ENCODE measurements at regions not wholly inside any gene's neighbourhood (a gene's known extent, or its start where the extent isn't known, plus 50 kb on each side); places are given as distances from the start of the nearest gene placed in this dataset.

DNA sequence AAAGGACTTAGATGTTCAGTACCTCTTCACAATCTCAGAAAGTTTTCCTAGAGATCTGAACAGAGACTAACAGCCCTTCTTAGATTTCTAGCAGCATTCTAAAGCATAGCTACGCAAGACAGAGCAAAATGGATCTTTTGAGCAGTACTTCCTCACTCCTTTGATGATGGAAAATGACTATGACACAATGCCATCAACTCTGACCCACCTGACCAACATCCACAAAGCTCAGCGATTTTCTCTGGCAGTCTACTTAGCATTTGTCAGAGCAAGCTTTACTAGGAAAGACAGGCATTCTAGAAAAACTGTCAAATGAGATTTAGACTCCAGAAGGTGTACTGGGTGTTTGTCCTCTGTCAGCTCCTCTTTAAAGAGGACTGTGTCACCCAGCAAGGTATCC, 180.9 kb upstream of the ACVR2A start:
- CTCF ChIA-PET, result no interaction called here
- intact Hi-C loops (cut with micrococcal nuclease; ENCODE audit: unreplicated experiment), result no loop called here
- DNase-seq (ENCODE audit: low spot score), result no peak
- Histone ChIP-seq H3K27me3 (replicated peaks; ENCODE audit: insufficient read depth, low read depth, low read length, poor library complexity) (no peaks in the 10 kb centered on the region), H3K9me3 (ENCODE audit: low read depth, low read length, poor library complexity, severe bottlenecking) (no peaks in the 10 kb centered on the region), H3K4me1 (ENCODE audit: insufficient read depth, low read length, poor library complexity, severe bottlenecking) (peaks cover 3% of the 10 kb centered on the region), H3K27ac (ENCODE audit: low read depth, low read length, poor library complexity, severe bottlenecking) (no peak overlapping the region), H3K36me3 (ENCODE audit: insufficient read depth, low read length, poor library complexity, severe bottlenecking) (no peaks in the 10 kb centered on the region), H3K4me3 (ENCODE audit: low read depth, low read length, poor library complexity, severe bottlenecking) (no peak overlapping the region)
- no peak for TF ChIP-seq EZH2 (IDR thresholded peaks at IDR 0.05; ENCODE audit: borderline replicate concordance, low read depth, low read length, poor library complexity, severe bottlenecking)
- no peak for TF ChIP-seq CTCF (conservative IDR thresholded peaks at IDR 0.05; ENCODE audit: low read depth, low read length)
- POLR2A ChIA-PET (ENCODE audit: low non-redundant PET), result interaction anchor here (0.6 kb wide), 1 partner anchor 12 kb away, joined by 4 read pairs; no protein-coding TSS in a partner anchor
- BruUV-seq (replicated peaks), result no TSS peak

DNA sequence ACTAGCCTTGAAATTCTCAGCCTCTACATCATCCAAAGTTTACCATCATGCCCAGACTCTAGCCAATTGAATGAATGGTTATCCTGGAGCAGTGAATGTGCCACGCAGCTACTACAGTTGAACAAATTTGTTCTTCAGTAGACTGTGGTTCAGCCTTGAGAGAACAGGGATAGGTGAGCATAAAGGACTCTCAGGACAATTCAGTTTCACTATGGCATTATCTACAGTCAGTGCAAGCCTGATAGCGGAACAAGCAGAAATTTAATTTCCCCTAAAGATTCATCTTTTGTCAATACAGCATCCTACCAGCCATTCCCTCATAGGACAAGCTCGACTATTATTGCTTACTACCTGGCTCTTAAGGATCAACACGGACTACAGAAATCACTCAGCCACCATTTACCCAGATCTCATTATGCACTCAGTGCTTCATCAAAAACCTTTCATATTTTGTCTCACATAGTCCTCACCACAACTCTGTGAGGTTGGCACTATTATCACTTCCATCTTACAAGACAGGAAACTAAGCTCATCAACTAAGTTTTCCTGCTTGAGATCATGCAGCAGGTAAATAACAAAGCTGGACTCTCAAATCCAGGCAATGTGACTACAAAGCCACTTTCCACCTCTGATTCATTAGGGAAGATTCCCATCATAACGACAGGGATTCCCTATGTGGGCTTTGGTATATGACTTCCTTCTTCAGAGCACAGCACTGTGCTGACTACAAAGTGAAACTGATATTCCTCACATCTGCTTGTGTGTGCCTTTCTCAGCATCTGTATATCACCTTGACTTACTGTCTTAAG, 181.5 kb upstream of the ACVR2A start:
- no peak for DNase-seq (ENCODE audit: low spot score)
- ChIA-PET CTCF (no interaction called here), POLR2A (ENCODE audit: low non-redundant PET) (interaction anchor here (0.6 kb wide), 1 partner anchor 13 kb away, joined by 4 read pairs; no protein-coding TSS in a partner anchor)
- Histone ChIP-seq H3K27ac (ENCODE audit: low read depth, low read length, poor library complexity, severe bottlenecking) (no peak overlapping the region), H3K27me3 (replicated peaks; ENCODE audit: insufficient read depth, low read depth, low read length, poor library complexity) (no peaks in the 10 kb centered on the region), H3K9me3 (ENCODE audit: low read depth, low read length, poor library complexity, severe bottlenecking) (no peaks in the 10 kb centered on the region), H3K36me3 (ENCODE audit: insufficient read depth, low read length, poor library complexity, severe bottlenecking) (no peaks in the 10 kb centered on the region), H3K4me1 (ENCODE audit: insufficient read depth, low read length, poor library complexity, severe bottlenecking) (peaks cover 3% of the 10 kb centered on the region), H3K4me3 (ENCODE audit: low read depth, low read length, poor library complexity, severe bottlenecking) (no peak overlapping the region)
- intact Hi-C loops (cut with micrococcal nuclease; ENCODE audit: unreplicated experiment), result no loop called here
- TF ChIP-seq CTCF (conservative IDR thresholded peaks at IDR 0.05; ENCODE audit: low read depth, low read length) (no peak), EZH2 (IDR thresholded peaks at IDR 0.05; ENCODE audit: borderline replicate concordance, low read depth, low read length, poor library complexity, severe bottlenecking) (no peak)
- BruUV-seq (replicated peaks), result no TSS peak

GRCh38 chr2:147662221-147662620, 182.6 kb upstream of the ACVR2A start:
- intact Hi-C loops (cut with micrococcal nuclease; ENCODE audit: unreplicated experiment), result no loop called here
- no peaks in the 10 kb centered on the region for H3K9me3 ChIP-seq (ENCODE audit: low read depth, low read length, poor library complexity, severe bottlenecking)
- no peaks in the 10 kb centered on the region for H3K36me3 ChIP-seq (ENCODE audit: insufficient read depth, low read length, poor library complexity, severe bottlenecking)
- BruUV-seq (replicated peaks), result no TSS peak
- POLR2A ChIA-PET (ENCODE audit: low non-redundant PET), result no interaction called here
- no peak for DNase-seq (ENCODE audit: low spot score)
- H3K27me3 ChIP-seq (replicated peaks; ENCODE audit: insufficient read depth, low read depth, low read length, poor library complexity), result no peaks in the 10 kb centered on the region
- CTCF ChIA-PET, result no interaction called here
- no peak overlapping the region for H3K4me3 ChIP-seq (ENCODE audit: low read depth, low read length, poor library complexity, severe bottlenecking)
- H3K27ac ChIP-seq (ENCODE audit: low read depth, low read length, poor library complexity, severe bottlenecking), result no peak overlapping the region
- TF ChIP-seq CTCF (conservative IDR thresholded peaks at IDR 0.05; ENCODE audit: low read depth, low read length), result no peak
- no peak for TF ChIP-seq EZH2 (IDR thresholded peaks at IDR 0.05; ENCODE audit: borderline replicate concordance, low read depth, low read length, poor library complexity, severe bottlenecking)
- H3K4me1 ChIP-seq (ENCODE audit: insufficient read depth, low read length, poor library complexity, severe bottlenecking), result peaks cover 3% of the 10 kb centered on the region
